ENCODE measurements at regions not wholly inside any gene's neighbourhood (a gene's known extent, or its start where the extent isn't known, plus 50 kb on each side); places are given as distances from the start of the nearest gene placed in this dataset.

GRCh38 chr2:204069804-204070203 is 133.2 kb downstream of the ICOS start:
- DNase-seq (ENCODE audit: low read depth, low spot score) (no peak), ATAC-seq (no peak)
- H3K36me3 ChIP-seq (ENCODE audit: control insufficient read depth in 1 of 2, insufficient read depth in 2 of 2, low read length in 2 of 2): no peaks in the 10 kb centered on the region
- no peaks in the 10 kb centered on the region for H3K79me2 ChIP-seq (ENCODE audit: insufficient read depth, low read length)
- TF ChIP-seq CBX3 (IDR thresholded peaks at IDR 0.05; ENCODE audit: low read depth) (no peak), POLR2AphosphoS5 (IDR thresholded peaks at IDR 0.05; ENCODE audit: low read depth, low read length) (no peak), EGR1 (IDR thresholded peaks at IDR 0.05; ENCODE audit: low read depth) (no peak), YY1 (IDR thresholded peaks at IDR 0.05; ENCODE audit: extremely low read depth, insufficient replicate concordance, low read depth, low read length) (no peak), MAX (IDR thresholded peaks at IDR 0.05) (no peak), ZBTB33 (IDR thresholded peaks at IDR 0.05; ENCODE audit: extremely low read depth, insufficient replicate concordance, low read length) (no peak), TCF7L2 (IDR thresholded peaks at IDR 0.05; ENCODE audit: borderline replicate concordance, extremely low read depth, insufficient read depth, insufficient read length) (no peak), SIN3A (IDR thresholded peaks at IDR 0.05; ENCODE audit: low read depth) (no peak), EZH2 (IDR thresholded peaks at IDR 0.05) (no peak), FOSL1 (IDR thresholded peaks at IDR 0.05; ENCODE audit: low read depth) (no peak)
- no peak overlapping the region for H3K27ac ChIP-seq (ENCODE audit: low read depth, low read length)
- H4K20me1 ChIP-seq (ENCODE audit: insufficient read depth): no peaks in the 10 kb centered on the region
- H3K27me3 ChIP-seq (ENCODE audit: insufficient read depth, low read length): peaks cover 15% of the 10 kb centered on the region; the same call in 1 of the 2 replicates
- no peak overlapping the region for H3K4me2 ChIP-seq (ENCODE audit: low read length)
- H2AFZ ChIP-seq (ENCODE audit: low read depth, low read length, poor library complexity, severe bottlenecking): no peak overlapping the region
- no TSS peak for BruUV-seq (replicated peaks)
- CTCF ChIA-PET: no interaction called here
- H3K9me3 ChIP-seq (ENCODE audit: control insufficient read depth in 1 of 2, insufficient read depth in 1 of 2, low read depth in 1 of 2, low read length in 2 of 2): no peaks in the 10 kb centered on the region
- RAD21 ChIA-PET (ENCODE audit: low non-redundant PET in 1 of 2, low total read pairs in 2 of 2, uncharacterized antibody in 2 of 2, unreplicated experiment in 2 of 2): no interaction called here
- no peak overlapping the region for H3K4me3 ChIP-seq (replicated peaks in 1 of 2; ENCODE audit: low read depth in 1 of 2, low read length in 2 of 2)
- intact Hi-C loops (cut with micrococcal nuclease): no loop called here
- H3K9ac ChIP-seq (ENCODE audit: low read length): no peak overlapping the region
- H3K4me1 ChIP-seq (ENCODE audit: control insufficient read depth in 1 of 2, insufficient read depth in 2 of 2, low read length in 2 of 2): no peaks in the 10 kb centered on the region
- no peaks in the 10 kb centered on the region for H3K9me2 ChIP-seq (ENCODE audit: insufficient read depth)
- POLR2A ChIA-PET: no interaction called here
